HCT116 (cell line): ENCODE measurements at regions not wholly inside any gene's neighbourhood (a gene's known extent, or its start where the extent isn't known, plus 50 kb on each side); places are given as distances from the start of the nearest gene placed in this dataset.
"Not testable (repeated sequence)": the region's sequence is repeated elsewhere in the genome, so short reads cannot be mapped to it uniquely, and the experiment has no call there.

Source experiments
- ATAC-seq: fragments of 200-7000 bp; cut with Tn5 transposase; 2 replicates; pipeline ENCODE4 v1.9.1; 2020; ENCODE audit warnings: mild to moderate bottlenecking, moderate library complexity
- BruUV-seq: library from RNA; stranded (reverse); fragments of 400-500 nt; replicated peaks from 2 replicates; lab custom pipeline; 2021; lab: Mats Ljungman, UMichigan
- CTCF ChIA-PET: fragments of 300-600 bp; sonication (Branson Sonifier 250); formaldehyde crosslinking; loops from one replicate; lab custom pipeline; 2021; ENCODE audit warnings: antibody characterized with exemption; lab: Charles Lee
- POLR2A ChIA-PET: fragments of 300-600, 350-600 bp; sonication (Branson Sonifier 250); formaldehyde crosslinking; loops from one replicate; lab custom pipeline; 2021; ENCODE audit warnings: antibody characterized with exemption; lab: Charles Lee
- RAD21 ChIA-PET, 2 experiments: fragments of 300-600 bp; sonication (Branson Sonifier 250); formaldehyde crosslinking; loops; one replicate each; lab custom pipeline; 2023; ENCODE audit warnings: low total read pairs in 2 of 2; ENCODE audit not compliant: uncharacterized antibody in 2 of 2, unreplicated experiment in 2 of 2, low non-redundant PET in 1 of 2; lab: Charles Lee
- DNase-seq: peaks from one replicate; pipeline ENCODE4 v3.0.0-alpha.2; 2010; ENCODE audit warnings: low read depth, low spot score
- H2AFZ ChIP-seq: fragments of 200-600 bp; shearing (Covaris generic), sonication (generic); 2 replicates; pipeline ENCODE4 v1.6.1; 2017; ENCODE audit warnings: low read depth, mixed run types, mixed read lengths, antibody characterized with exemption, low read length; ENCODE audit not compliant: poor library complexity, severe bottlenecking
- H3K27ac ChIP-seq: 2 replicates; pipeline ENCODE4 v1.5.1; 2012; ENCODE audit warnings: low read depth, low read length
- H3K27me3 ChIP-seq: fragments of 200-600 bp; sonication (generic); 2 replicates; pipeline ENCODE4 v1.6.1; 2016; ENCODE audit warnings: mixed run types, low read length, mixed read lengths; ENCODE audit not compliant: insufficient read depth
- H3K36me3 ChIP-seq, 2 experiments: fragments of 200-500 bp in 1 of 2; fragments of 200-600 bp in 1 of 2; sonication (Bioruptor generic) in 1 of 2; sonication (generic) in 1 of 2; 2 replicates each; pipeline versions ENCODE4 v1.5.1 to v1.6.1; 2014 to 2016; ENCODE audit warnings: low read length in 2 of 2, inconsistent platforms in 1 of 2, mixed read lengths in 1 of 2, mixed run types in 1 of 2; ENCODE audit not compliant: insufficient read depth in 2 of 2, control insufficient read depth in 1 of 2
- H3K4me1 ChIP-seq, 2 experiments: fragments of 200-600 bp in 1 of 2; sonication (generic) in 1 of 2; 2 replicates each; pipeline versions ENCODE4 v1.5.1 to v1.6.1; 2012 to 2017; ENCODE audit warnings: low read length in 2 of 2, inconsistent platforms in 1 of 2, mild to moderate bottlenecking in 1 of 2, mixed read lengths in 1 of 2, mixed run types in 1 of 2, moderate library complexity in 1 of 2; ENCODE audit not compliant: insufficient read depth in 2 of 2, control insufficient read depth in 1 of 2
- H3K4me2 ChIP-seq: fragments of 200-600 bp; sonication (generic); 2 replicates; pipeline ENCODE4 v1.6.1; 2017; ENCODE audit warnings: mixed run types, low read length, mixed read lengths
- H3K4me3 ChIP-seq, 2 experiments: fragments of 200-600 bp in 1 of 2; sonication (generic) in 1 of 2; replicated peaks in 1 of 2; 2 replicates each; pipeline ENCODE4 v1.5.1; 2011 to 2016; ENCODE audit warnings: low read length in 2 of 2, control low read depth in 1 of 2, low read depth in 1 of 2, mild to moderate bottlenecking in 1 of 2, mixed read lengths in 1 of 2, mixed run types in 1 of 2
- H3K79me2 ChIP-seq: fragments of 200-600 bp; sonication (generic); 2 replicates; pipeline ENCODE4 v1.6.1; 2017; ENCODE audit warnings: mild to moderate bottlenecking, mixed run types, low read length, moderate library complexity, mixed read lengths; ENCODE audit not compliant: insufficient read depth
- H3K9ac ChIP-seq: fragments of 200-600 bp; sonication (generic); 2 replicates; pipeline ENCODE4 v1.6.1; 2016; ENCODE audit warnings: low read length, mixed read lengths
- H3K9me2 ChIP-seq: fragments of 200-600 bp; sonication (generic), shearing (Covaris generic); 2 replicates; pipeline ENCODE4 v1.6.1; 2017; ENCODE audit warnings: mixed run types, mild to moderate bottlenecking, moderate library complexity; ENCODE audit not compliant: insufficient read depth
- H3K9me3 ChIP-seq, 2 experiments: fragments of 200-500 bp in 1 of 2; fragments of 200-600 bp in 1 of 2; sonication (Bioruptor generic) in 1 of 2; sonication (generic) in 1 of 2; 2 replicates each; pipeline ENCODE4 v1.6.1; 2014 to 2017; ENCODE audit warnings: low read length in 2 of 2, mixed read lengths in 2 of 2, inconsistent platforms in 1 of 2, low read depth in 1 of 2, mild to moderate bottlenecking in 1 of 2, mixed run types in 1 of 2, moderate library complexity in 1 of 2; ENCODE audit not compliant: control insufficient read depth in 1 of 2, insufficient read depth in 1 of 2
- H4K20me1 ChIP-seq: fragments of 200-600 bp; sonication (generic), shearing (Covaris generic); 2 replicates; pipeline ENCODE4 v1.6.1; 2017; ENCODE audit warnings: mixed run types, mild to moderate bottlenecking, moderate library complexity; ENCODE audit not compliant: insufficient read depth
- CEBPB ChIP-seq: IDR thresholded peaks from 2 replicates; pipeline ENCODE4 v1.6.1; 2012; ENCODE audit warnings: low read depth
- FOSL1 ChIP-seq: IDR thresholded peaks from 2 replicates; pipeline ENCODE4 v1.6.1; 2012; ENCODE audit warnings: low read depth
- POLR2A ChIP-seq: IDR thresholded peaks from 2 replicates; pipeline ENCODE4 v1.7.0; 2011; ENCODE audit warnings: borderline replicate concordance; ENCODE audit not compliant: insufficient read depth, insufficient read length; ENCODE audit errors: extremely low read depth
- RAD21 ChIP-seq: IDR thresholded peaks from 2 replicates; pipeline ENCODE4 v1.6.1; 2012; ENCODE audit warnings: low read depth, mild to moderate bottlenecking
- YY1 ChIP-seq: IDR thresholded peaks from 2 replicates; pipeline ENCODE4 v1.6.1; 2011; ENCODE audit warnings: low read length, low read depth, moderate library complexity, mild to moderate bottlenecking; ENCODE audit not compliant: insufficient replicate concordance; ENCODE audit errors: extremely low read depth
- intact Hi-C: fragments of 100-400 bp; cut with micrococcal nuclease; formaldehyde crosslinking; loops from 2 replicates; pipeline ENCODE4 v1.10.0; 2022

GRCh38 chr13:70747262-70747661 is 639.0 kb upstream of the KLHL1 start:
- Histone ChIP-seq H3K27me3 (no peaks in the 10 kb centered on the region), H3K9me3 (peaks cover 4% of the 10 kb centered on the region in 2 experiments; a peak in 2 of 4 replicates), H3K36me3 (no peaks in the 10 kb centered on the region), H2AFZ (no peak overlapping the region), H3K9me2 (no peaks in the 10 kb centered on the region), H3K4me2 (no peak overlapping the region), H3K4me3 (no peak overlapping the region), H4K20me1 (no peaks in the 10 kb centered on the region), H3K27ac (no peak overlapping the region), H3K9ac (no peak overlapping the region), H3K79me2 (no peaks in the 10 kb centered on the region), H3K4me1 (no peaks in the 10 kb centered on the region)
- BruUV-seq = no TSS peak
- POLR2A ChIA-PET = no interaction called here
- intact Hi-C loops = no loop called here
- CTCF ChIA-PET = no interaction called here
- ATAC-seq (no peak), DNase-seq (no peak)
- TF ChIP-seq YY1 (no peak), POLR2A (no peak), RAD21 (no peak), FOSL1 (no peak), CEBPB (no peak)
- RAD21 ChIA-PET = no interaction called here

GRCh38 chr13:70746469-70746868 is 638.2 kb upstream of the KLHL1 start:
- H3K4me1 ChIP-seq, H3K27ac ChIP-seq, H4K20me1 ChIP-seq, ATAC-seq, H3K9me2 ChIP-seq, DNase-seq, H3K79me2 ChIP-seq, H3K36me3 ChIP-seq, intact Hi-C loops, RAD21 ChIA-PET, CTCF ChIA-PET, H3K4me3 ChIP-seq, H3K27me3 ChIP-seq, POLR2A ChIA-PET, H3K9me3 ChIP-seq, BruUV-seq, H3K9ac ChIP-seq, H2AFZ ChIP-seq, H3K4me2 ChIP-seq: not testable (repeated sequence)
